ENCODE measurements at regions not wholly inside any gene's neighbourhood (a gene's known extent, or its start where the extent isn't known, plus 50 kb on each side); places are given as distances from the start of the nearest gene placed in this dataset.

DNA sequence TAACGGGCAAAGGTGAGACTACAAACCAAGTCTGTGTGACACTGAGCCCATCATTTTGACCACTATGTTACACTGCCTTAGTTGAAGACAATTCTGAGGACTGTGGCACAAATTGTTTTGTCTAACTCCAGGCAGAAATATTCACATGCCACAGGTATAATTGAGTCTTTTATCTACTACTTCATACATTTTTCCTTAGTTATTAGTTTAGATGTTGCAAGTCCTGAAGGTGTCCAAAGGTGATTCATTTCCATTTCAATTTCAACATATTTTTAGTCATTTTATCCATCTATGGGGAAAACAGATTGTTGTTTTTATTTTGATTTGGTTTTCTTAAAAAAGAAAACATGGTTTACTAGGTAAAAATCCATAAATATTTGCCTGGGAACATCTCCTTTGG is 341.7 kb upstream of the SMIM31 start:
- TF ChIP-seq EZH2 (IDR thresholded peaks at IDR 0.05; ENCODE audit: insufficient read depth, poor library complexity, severe bottlenecking) (no peak), EZH2phosphoT487 (IDR thresholded peaks at IDR 0.05; ENCODE audit: insufficient read depth, low read depth) (no peak)

Data from GM23248 (cell line).